Transverse colon (tissue), 4 donors: ENCODE measurements at regions not wholly inside any gene's neighbourhood (a gene's known extent, or its start where the extent isn't known, plus 50 kb on each side); places are given as distances from the start of the nearest gene placed in this dataset.
"Not testable (repeated sequence)": the region's sequence is repeated elsewhere in the genome, so short reads cannot be mapped to it uniquely, and the experiment has no call there.

ENCODE experiments used
- DNase-seq: peaks from one replicate; pipeline ENCODE4 v3.0.0-alpha.2; 2019
- H3K27ac ChIP-seq, 4 donors: fragments of 200-600 bp; sonication (generic); 2 replicates each; pipeline ENCODE4 v1.5.1; 2016 to 2018; ENCODE audit warnings: inconsistent platforms in 4 of 4
- H3K27me3 ChIP-seq: fragments of 200-600 bp; sonication (generic); 2 replicates; pipeline ENCODE4 v1.5.1; 2017; ENCODE audit warnings: inconsistent platforms
- H3K36me3 ChIP-seq, 4 donors: fragments of 200-600 bp; sonication (generic); 2 replicates each; pipeline ENCODE4 v1.5.1; 2017 to 2019; ENCODE audit warnings: inconsistent platforms in 4 of 4
- H3K4me1 ChIP-seq, 4 donors: fragments of 200-600 bp; sonication (generic); 2 replicates each; pipeline ENCODE4 v1.5.1; 2017 to 2020; ENCODE audit warnings: inconsistent platforms in 4 of 4
- H3K4me3 ChIP-seq, 4 donors: fragments of 200-600 bp; sonication (generic); 1 replicate in 1 of 4; 2 replicates in 3 of 4; pipeline versions ENCODE4 v1.5.1 to v1.6.1; 2017 to 2019; ENCODE audit warnings: inconsistent platforms in 4 of 4
- H3K9me3 ChIP-seq, 2 donors: fragments of 200-600 bp; sonication (generic); 2 replicates each; pipeline ENCODE4 v1.5.1; 2017 to 2019; ENCODE audit warnings: inconsistent platforms in 2 of 2
- EP300 ChIP-seq: sonication (generic); formaldehyde crosslinking; IDR thresholded peaks from one replicate; pipeline ENCODE4 v1.6.1; 2017; ENCODE audit warnings: antibody characterized with exemption, low read depth
- POLR2A ChIP-seq: fragments of 450-650 bp; IDR thresholded peaks from one replicate; pipeline ENCODE4 v1.6.1; 2016; ENCODE audit warnings: antibody characterized with exemption, mild to moderate bottlenecking, moderate library complexity
- POLR2AphosphoS5 ChIP-seq, 3 donors: sonication (generic); formaldehyde crosslinking; IDR thresholded peaks; one replicate each; pipeline ENCODE4 v1.6.1; 2016; ENCODE audit warnings: antibody characterized with exemption in 3 of 3
- WGBS, 2 donors: methylation state at CpG; one replicate each; pipeline ENCODE4 v1.1.5; 2018; ENCODE audit warnings: low coverage in 1 of 2; 5-methylcytosine and 5-hydroxymethylcytosine counted together
- in situ Hi-C, 4 donors: fragments of 200-750 bp; cut with MboI; loops; one replicate each; pipeline versions ENCODE4 v1.15.0 to v1.15.1; 2017; ENCODE audit warnings: low sequenced_read_pairs in 3 of 4, low pct_ligation_motif_present in 1 of 4, low pct_unique_long_range_greater_than_20kb in 1 of 4
- intact Hi-C: fragments of 100-400 bp; cut with DNase I; formaldehyde crosslinking; loops from one replicate; pipeline ENCODE4 v1.15.1; 2023; ENCODE audit warnings: low total_unique reads
- TF ChIP-seq, protein P1 (sequence below), 5 experiments: fragments of 200-600 bp in 3 of 5; fragments of 450-650 bp in 2 of 5; sonication (generic) in 3 of 5; IDR thresholded peaks; 1 replicate in 2 of 5; 2 replicates in 3 of 5; pipeline ENCODE4 v1.5.1; 2016 to 2017; ENCODE audit warnings: antibody characterized with exemption in 5 of 5, inconsistent platforms in 3 of 5, mild to moderate bottlenecking in 2 of 5, moderate library complexity in 1 of 5

DNA sequence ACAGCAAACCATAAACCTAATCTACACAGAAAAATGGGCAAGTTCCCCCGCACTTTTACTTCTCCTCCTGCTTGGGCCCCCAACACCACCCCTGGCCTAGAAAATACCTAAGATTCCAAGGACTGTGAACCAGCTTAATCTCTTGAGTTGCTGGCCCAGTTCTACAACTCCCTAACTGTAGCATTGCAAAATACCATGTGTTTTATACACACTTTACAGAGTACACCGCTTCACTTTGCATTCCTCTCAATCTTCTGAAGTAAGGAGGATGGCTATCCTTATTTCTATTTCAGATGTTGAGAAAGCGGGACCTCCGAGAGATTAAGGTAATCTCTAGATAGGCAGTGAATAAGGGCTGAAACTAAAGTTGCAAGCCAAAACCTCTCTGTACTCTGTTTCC lies 408.3 kb upstream of the NR5A2 start:
- H3K4me1 ChIP-seq = no peaks in the 10 kb centered on the region
- H3K27ac ChIP-seq = no peak overlapping the region
- in situ Hi-C loops (no loop called here), intact Hi-C loops (no loop called here)
- H3K9me3 ChIP-seq = no peaks in the 10 kb centered on the region
- TF ChIP-seq POLR2A (no peak), POLR2AphosphoS5 (IDR thresholded peaks at IDR 0.05) (no peak), EP300 (no peak)
- DNase-seq = no peak
- H3K27me3 ChIP-seq = no peaks in the 10 kb centered on the region
- no peak overlapping the region for H3K4me3 ChIP-seq
- 90 to 100% methylated on average over 3 to 4 of the region's 4 CpGs for WGBS, 2 donors
- no peaks in the 10 kb centered on the region for H3K36me3 ChIP-seq

DNA sequence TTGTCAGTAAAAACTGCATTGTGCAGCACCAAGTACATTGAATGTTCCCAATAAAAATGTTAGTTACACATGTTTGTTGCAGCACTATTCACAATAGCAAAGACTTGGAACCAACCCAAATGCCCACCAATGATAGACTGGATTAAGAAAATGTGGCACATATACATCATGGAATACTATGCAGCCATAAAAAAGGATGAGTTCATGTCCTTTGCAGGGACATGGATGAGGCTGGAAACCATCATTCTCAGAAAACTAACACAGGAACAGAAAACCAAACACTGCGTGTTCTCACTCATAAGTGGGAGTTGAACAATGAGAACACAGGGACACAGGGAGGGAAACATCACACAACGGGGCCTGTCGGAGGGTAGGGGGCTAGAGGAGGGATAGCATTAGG lies 401.3 kb upstream of the NR5A2 start:
- H3K27ac ChIP-seq, H3K36me3 ChIP-seq, H3K9me3 ChIP-seq, DNase-seq, H3K4me3 ChIP-seq, in situ Hi-C loops, H3K27me3 ChIP-seq, intact Hi-C loops, H3K4me1 ChIP-seq: not testable (repeated sequence)
- WGBS, 2 donors = 95 to 96% methylated on average over 3 of the region's 3 CpGs

GRCh38 chr1:199629624-199630023 lies 397.9 kb upstream of the NR5A2 start:
- Histone ChIP-seq H3K27ac (no peak overlapping the region), H3K36me3 (no peaks in the 10 kb centered on the region), H3K9me3 (no peaks in the 10 kb centered on the region), H3K27me3 (no peaks in the 10 kb centered on the region), H3K4me1 (no peaks in the 10 kb centered on the region), H3K4me3 (no peak overlapping the region)
- intact Hi-C loops = no loop called here
- in situ Hi-C loops = no loop called here
- DNase-seq = no peak
- no peak for TF ChIP-seq POLR2A
- WGBS, 2 donors = 76% methylated on average over 4 of the region's 4 CpGs; no CpG with 5 or more reads in 1 of the 2 donors

GRCh38 chr1:199639453-199639852 lies 388.1 kb upstream of the NR5A2 start:
- in situ Hi-C loops = no loop called here

GRCh38 chr1:199641531-199641930 lies 386.0 kb upstream of the NR5A2 start:
- Histone ChIP-seq H3K9me3 (no peaks in the 10 kb centered on the region), H3K36me3 (no peaks in the 10 kb centered on the region), H3K27ac (no peak overlapping the region), H3K4me3 (no peak overlapping the region), H3K4me1 (no peaks in the 10 kb centered on the region), H3K27me3 (no peaks in the 10 kb centered on the region)
- no peak for DNase-seq
- WGBS, 2 donors = 80 to 83% methylated on average over 3 of the region's 3 CpGs
- TF ChIP-seq POLR2A = no peak
- TF ChIP-seq, protein P1, sequence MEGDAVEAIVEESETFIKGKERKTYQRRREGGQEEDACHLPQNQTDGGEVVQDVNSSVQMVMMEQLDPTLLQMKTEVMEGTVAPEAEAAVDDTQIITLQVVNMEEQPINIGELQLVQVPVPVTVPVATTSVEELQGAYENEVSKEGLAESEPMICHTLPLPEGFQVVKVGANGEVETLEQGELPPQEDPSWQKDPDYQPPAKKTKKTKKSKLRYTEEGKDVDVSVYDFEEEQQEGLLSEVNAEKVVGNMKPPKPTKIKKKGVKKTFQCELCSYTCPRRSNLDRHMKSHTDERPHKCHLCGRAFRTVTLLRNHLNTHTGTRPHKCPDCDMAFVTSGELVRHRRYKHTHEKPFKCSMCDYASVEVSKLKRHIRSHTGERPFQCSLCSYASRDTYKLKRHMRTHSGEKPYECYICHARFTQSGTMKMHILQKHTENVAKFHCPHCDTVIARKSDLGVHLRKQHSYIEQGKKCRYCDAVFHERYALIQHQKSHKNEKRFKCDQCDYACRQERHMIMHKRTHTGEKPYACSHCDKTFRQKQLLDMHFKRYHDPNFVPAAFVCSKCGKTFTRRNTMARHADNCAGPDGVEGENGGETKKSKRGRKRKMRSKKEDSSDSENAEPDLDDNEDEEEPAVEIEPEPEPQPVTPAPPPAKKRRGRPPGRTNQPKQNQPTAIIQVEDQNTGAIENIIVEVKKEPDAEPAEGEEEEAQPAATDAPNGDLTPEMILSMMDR (IDR thresholded peaks at IDR 0.05) = no peak
- TF ChIP-seq EP300 = no peak
- TF ChIP-seq POLR2AphosphoS5 (IDR thresholded peaks at IDR 0.05) = no peak
- in situ Hi-C loops (no loop called here), intact Hi-C loops (no loop called here)

More at GRCh38 chr1:199639453-199639852, 388.1 kb upstream of the NR5A2 start:
- DNase-seq = no peak
- H3K4me1 ChIP-seq = no peaks in the 10 kb centered on the region
- H3K36me3 ChIP-seq = no peaks in the 10 kb centered on the region
- no peaks in the 10 kb centered on the region for H3K27me3 ChIP-seq
- intact Hi-C loops = no loop called here
- no peak for TF ChIP-seq POLR2A
- TF ChIP-seq POLR2AphosphoS5 (IDR thresholded peaks at IDR 0.05) = no peak
- TF ChIP-seq, protein P1 (IDR thresholded peaks at IDR 0.05) = no peak
- TF ChIP-seq EP300 = no peak
- WGBS, 2 donors = 69% methylated on average over 1 of the region's 1 CpG
- H3K9me3 ChIP-seq = no peaks in the 10 kb centered on the region
- H3K27ac ChIP-seq = no peak overlapping the region
- no peak overlapping the region for H3K4me3 ChIP-seq

GRCh38 chr1:199644912-199645311 lies 382.6 kb upstream of the NR5A2 start:
- no peak overlapping the region for H3K4me3 ChIP-seq
- no peak for DNase-seq
- TF ChIP-seq, protein P1 (IDR thresholded peaks at IDR 0.05) = no peak
- TF ChIP-seq EP300 (no peak), POLR2A (no peak), POLR2AphosphoS5 (IDR thresholded peaks at IDR 0.05) (no peak)
- 49 to 50% methylated on average over 1 of the region's 1 CpG for WGBS, 2 donors
- in situ Hi-C loops (no loop called here), intact Hi-C loops (no loop called here)
- no peaks in the 10 kb centered on the region for H3K4me1 ChIP-seq
- no peaks in the 10 kb centered on the region for H3K36me3 ChIP-seq
- no peaks in the 10 kb centered on the region for H3K9me3 ChIP-seq
- no peaks in the 10 kb centered on the region for H3K27me3 ChIP-seq
- no peak overlapping the region for H3K27ac ChIP-seq
